ENCODE measurements at regions not wholly inside any gene's neighbourhood (a gene's known extent, or its start where the extent isn't known, plus 50 kb on each side); places are given as distances from the start of the nearest gene placed in this dataset.
A peak's percentile ranks its signal among the peaks of the same experiment; 100 is the strongest.
"Not testable (repeated sequence)": the region's sequence is repeated elsewhere in the genome, so short reads cannot be mapped to it uniquely, and the experiment has no call there.

DNA sequence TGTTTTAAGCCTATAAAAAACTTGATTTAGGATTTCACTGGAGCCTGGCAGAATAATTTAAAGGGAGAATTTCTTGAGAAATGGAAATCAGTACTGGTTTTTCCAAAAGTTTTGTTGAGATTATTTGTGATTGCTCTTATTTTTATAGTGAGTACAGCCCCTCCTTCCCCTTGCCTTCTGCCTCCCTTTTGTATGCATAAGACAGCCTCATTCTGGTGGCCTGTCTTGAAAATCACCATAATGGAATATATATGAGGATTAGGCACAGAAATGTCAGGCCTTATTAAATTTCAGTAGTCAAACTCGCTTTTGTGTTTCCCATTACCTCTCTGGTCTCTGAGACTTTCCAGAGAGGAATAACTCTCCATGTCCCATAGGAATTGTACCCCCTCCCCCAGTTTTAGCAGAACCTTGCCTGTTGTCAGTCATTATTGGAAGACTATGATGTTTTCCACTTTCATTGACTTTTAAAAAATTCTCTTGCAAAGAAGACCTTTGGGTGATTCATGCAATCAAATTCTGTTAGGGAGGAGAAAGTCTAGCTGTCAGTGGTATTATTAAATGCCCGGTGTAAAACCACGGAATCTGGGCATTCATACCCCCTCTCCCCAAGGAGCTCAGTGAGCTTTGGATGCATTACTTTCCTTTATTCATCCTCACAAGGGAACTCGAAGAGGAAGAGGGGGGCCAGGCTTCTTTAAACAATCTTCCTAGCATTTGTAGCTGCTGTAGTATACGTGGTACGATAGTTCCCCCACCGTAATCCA is 171.6 kb upstream of the TSC22D2 start:
- TF ChIP-seq, protein P1, sequence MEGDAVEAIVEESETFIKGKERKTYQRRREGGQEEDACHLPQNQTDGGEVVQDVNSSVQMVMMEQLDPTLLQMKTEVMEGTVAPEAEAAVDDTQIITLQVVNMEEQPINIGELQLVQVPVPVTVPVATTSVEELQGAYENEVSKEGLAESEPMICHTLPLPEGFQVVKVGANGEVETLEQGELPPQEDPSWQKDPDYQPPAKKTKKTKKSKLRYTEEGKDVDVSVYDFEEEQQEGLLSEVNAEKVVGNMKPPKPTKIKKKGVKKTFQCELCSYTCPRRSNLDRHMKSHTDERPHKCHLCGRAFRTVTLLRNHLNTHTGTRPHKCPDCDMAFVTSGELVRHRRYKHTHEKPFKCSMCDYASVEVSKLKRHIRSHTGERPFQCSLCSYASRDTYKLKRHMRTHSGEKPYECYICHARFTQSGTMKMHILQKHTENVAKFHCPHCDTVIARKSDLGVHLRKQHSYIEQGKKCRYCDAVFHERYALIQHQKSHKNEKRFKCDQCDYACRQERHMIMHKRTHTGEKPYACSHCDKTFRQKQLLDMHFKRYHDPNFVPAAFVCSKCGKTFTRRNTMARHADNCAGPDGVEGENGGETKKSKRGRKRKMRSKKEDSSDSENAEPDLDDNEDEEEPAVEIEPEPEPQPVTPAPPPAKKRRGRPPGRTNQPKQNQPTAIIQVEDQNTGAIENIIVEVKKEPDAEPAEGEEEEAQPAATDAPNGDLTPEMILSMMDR (IDR thresholded peaks at IDR 0.05): no peak
- no peak for ATAC-seq
- H3K36me3 ChIP-seq: no peaks in the 10 kb centered on the region
- no peak for DNase-seq
- H3K4me3 ChIP-seq: no peak overlapping the region
- no peaks in the 10 kb centered on the region for H3K9me3 ChIP-seq
- intact Hi-C loops (cut with DNase I): no loop called here
- no peak overlapping the region for H3K27ac ChIP-seq
- H3K27me3 ChIP-seq (ENCODE audit: low read depth): no peaks in the 10 kb centered on the region
- peaks cover 17% of the 10 kb centered on the region for H3K4me1 ChIP-seq

DNA sequence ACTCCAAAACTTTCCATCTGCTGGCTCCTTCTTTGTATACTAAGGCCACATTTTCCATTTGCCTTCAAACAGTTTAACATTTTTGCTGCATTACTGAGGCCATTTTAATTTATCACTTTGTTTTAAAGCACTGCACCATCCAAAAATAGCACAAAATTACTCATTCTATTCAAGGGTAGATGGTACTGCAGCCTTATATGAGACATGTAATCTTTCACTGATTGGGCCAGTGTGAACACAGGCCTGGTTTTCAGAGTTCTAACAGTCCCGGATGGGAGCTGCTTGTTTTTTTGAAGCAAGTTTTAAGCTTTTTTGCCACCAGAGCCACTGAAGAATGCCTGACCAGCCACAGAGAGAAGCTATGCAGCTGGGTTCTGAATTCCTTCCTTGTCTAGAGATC is 172.3 kb upstream of the TSC22D2 start:
- TF ChIP-seq, protein P1 (IDR thresholded peaks at IDR 0.05): no peak
- H3K27me3 ChIP-seq (ENCODE audit: low read depth): no peaks in the 10 kb centered on the region
- intact Hi-C loops (cut with DNase I): no loop called here
- ATAC-seq: no peak
- H3K27ac ChIP-seq: no peak overlapping the region
- H3K4me3 ChIP-seq: no peak overlapping the region
- no peaks in the 10 kb centered on the region for H3K36me3 ChIP-seq
- no peak for DNase-seq
- peaks cover 17% of the 10 kb centered on the region for H3K4me1 ChIP-seq
- H3K9me3 ChIP-seq: no peaks in the 10 kb centered on the region

DNA sequence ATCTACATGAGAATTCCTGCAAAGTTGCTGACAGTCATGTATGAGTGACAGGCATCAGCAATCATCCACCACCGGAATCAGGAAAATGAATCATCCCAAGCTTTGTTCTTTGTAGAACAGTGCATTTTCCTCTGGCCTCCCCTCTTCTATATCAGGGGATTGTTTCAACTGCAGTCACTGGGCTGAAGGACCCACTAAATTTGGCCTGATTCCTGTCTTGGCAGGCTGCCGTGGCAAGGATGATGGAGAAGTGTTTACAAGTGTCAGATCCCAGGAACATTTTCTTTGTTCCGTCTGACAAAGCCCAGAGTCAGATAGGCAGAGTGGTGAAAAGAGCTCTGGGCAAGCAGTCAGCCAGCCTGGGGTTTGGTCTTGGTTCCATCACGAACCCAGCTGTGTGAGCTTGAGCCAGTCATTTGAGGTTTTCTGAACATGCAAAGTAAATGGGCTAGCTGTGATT is 175.1 kb upstream of the TSC22D2 start:
- H3K4me3 ChIP-seq: no peak overlapping the region
- H3K9me3 ChIP-seq: no peaks in the 10 kb centered on the region
- ATAC-seq: peak; percentile 43 to 46
- H3K27me3 ChIP-seq (ENCODE audit: low read depth): no peaks in the 10 kb centered on the region
- intact Hi-C loops (cut with DNase I): no loop called here
- DNase-seq: no peak
- no peak overlapping the region for H3K27ac ChIP-seq
- no peaks in the 10 kb centered on the region for H3K36me3 ChIP-seq
- peaks cover 4% of the 10 kb centered on the region for H3K4me1 ChIP-seq
- TF ChIP-seq, protein P1 (IDR thresholded peaks at IDR 0.05): no peak

DNA sequence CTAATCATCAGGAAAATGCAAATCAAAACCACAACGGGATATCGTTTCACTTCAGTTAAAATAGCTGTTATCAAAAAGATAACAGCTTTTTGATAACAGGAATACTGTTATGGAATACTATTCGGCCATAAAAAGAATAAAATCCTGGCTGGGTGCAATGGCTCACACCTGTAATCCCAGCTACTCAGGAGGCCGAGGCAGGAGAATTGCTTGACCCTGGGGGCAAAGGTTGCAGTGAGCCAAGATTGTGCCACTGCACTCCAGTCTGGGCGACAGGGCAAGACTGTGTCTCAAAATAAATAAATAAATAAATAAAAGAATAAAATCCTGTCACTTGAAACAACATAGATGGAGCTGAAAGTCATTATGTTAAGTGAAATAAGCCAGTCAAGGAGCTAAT is 178.1 kb upstream of the TSC22D2 start:
- DNase-seq: no peak
- TF ChIP-seq, protein P1 (IDR thresholded peaks at IDR 0.05): no peak
- ATAC-seq: no peak
- H3K4me3 ChIP-seq: no peak overlapping the region
- intact Hi-C loops (cut with DNase I): no loop called here
- H3K4me1 ChIP-seq: no peaks in the 10 kb centered on the region
- H3K9me3 ChIP-seq: no peaks in the 10 kb centered on the region
- no peaks in the 10 kb centered on the region for H3K27me3 ChIP-seq (ENCODE audit: low read depth)
- H3K27ac ChIP-seq: no peak overlapping the region
- H3K36me3 ChIP-seq: no peaks in the 10 kb centered on the region

DNA sequence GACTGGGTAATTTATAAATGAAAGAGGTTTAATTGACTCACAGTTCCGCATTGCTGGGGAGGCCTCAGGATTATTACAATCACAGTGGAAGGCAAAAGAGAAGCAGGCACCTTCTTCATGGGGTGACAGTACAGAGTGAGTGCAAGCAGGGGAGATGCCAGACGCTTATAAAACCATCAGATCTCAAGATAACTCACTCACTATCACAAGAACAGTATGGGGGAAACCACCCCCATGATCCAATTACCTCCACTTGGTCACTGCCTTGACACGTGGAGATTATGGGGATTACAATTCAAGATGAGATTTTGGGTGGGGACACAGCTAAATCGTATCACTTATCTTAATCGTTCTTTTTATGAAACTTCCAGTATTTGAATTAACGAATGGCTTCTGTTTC is 179.5 kb upstream of the TSC22D2 start:
- DNase-seq; intact Hi-C loops (cut with DNase I); ATAC-seq: not testable (repeated sequence)

DNA sequence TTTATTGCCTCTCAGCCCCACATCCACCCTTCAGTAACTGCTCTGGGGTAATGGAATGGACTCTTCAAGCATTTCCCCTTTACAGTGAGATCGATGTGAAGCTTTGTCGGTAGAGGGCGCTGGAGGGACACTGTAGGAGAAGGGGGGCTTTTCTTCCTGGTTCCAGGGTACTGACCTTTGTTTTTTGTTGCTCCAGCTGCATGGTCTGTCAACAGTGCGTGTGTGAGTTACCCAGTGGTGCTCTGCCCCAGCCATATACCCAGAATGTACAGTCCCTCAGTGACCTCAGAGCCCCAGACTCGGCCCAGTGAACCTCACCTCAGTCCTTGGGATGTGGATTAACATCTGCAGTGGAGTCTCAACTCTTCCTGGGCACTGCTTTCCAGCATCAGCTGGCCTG is 180.3 kb upstream of the TSC22D2 start:
- intact Hi-C loops (cut with DNase I): no loop called here
- Histone ChIP-seq H3K9me3 (no peaks in the 10 kb centered on the region), H3K4me1 (no peaks in the 10 kb centered on the region), H3K4me3 (no peak overlapping the region), H3K36me3 (no peaks in the 10 kb centered on the region), H3K27ac (no peak overlapping the region), H3K27me3 (ENCODE audit: low read depth) (no peaks in the 10 kb centered on the region)
- ATAC-seq (peak in 1 of 2 donors; percentile 58), DNase-seq (no peak)
- TF ChIP-seq, protein P1 (IDR thresholded peaks at IDR 0.05): peak; percentile 45

More for the DNA sequence above, 179.5 kb upstream of the TSC22D2 start:
- H3K9me3 ChIP-seq; H3K36me3 ChIP-seq; H3K27ac ChIP-seq; H3K27me3 ChIP-seq (ENCODE audit: low read depth); H3K4me1 ChIP-seq; H3K4me3 ChIP-seq: not testable (repeated sequence)

All from lower lobe of right lung (tissue), 2 donors.